ENCODE measurements at regions not wholly inside any gene's neighbourhood (a gene's known extent, or its start where the extent isn't known, plus 50 kb on each side); places are given as distances from the start of the nearest gene placed in this dataset.

- TF ChIP-seq GATA2 (IDR thresholded peaks at IDR 0.05; ENCODE audit: low read depth, low read length) (no peak), GATA3 (IDR thresholded peaks at IDR 0.05; ENCODE audit: low read depth, low read length) (no peak)
Measured at GRCh38 chr2:138403431-138403927, 98.1 kb upstream of the SPOPL start.
